COLO668 (cell line): ENCODE measurements at regions not wholly inside any gene's neighbourhood (a gene's known extent, or its start where the extent isn't known, plus 50 kb on each side); places are given as distances from the start of the nearest gene placed in this dataset.

ENCODE experiments used
- DNase-seq: peaks from one replicate; lab custom pipeline; 2025; ENCODE audit not compliant: unreplicated experiment; lab: John Stamatoyannopoulos, UW

DNA sequence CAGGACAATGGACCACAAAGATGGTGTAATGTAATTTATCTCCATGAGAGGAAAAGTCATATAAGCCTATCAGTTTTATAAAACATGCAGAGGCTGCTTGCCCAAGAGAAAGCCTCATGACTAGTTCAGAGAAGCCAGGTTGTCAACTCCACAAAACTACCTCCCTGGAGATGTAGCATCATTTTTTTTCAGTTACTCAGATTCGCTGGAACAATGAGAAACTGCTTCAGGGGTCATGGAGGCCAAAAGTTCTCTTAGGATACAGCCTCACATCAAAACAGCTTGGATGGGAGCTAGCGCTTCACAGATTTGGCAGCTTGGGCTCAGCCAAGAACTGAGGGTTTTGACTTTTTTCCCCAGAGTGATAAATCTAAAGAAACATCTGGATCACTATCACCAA is 263.5 kb downstream of the INSIG2 start:
- DNase-seq: no peak

DNA sequence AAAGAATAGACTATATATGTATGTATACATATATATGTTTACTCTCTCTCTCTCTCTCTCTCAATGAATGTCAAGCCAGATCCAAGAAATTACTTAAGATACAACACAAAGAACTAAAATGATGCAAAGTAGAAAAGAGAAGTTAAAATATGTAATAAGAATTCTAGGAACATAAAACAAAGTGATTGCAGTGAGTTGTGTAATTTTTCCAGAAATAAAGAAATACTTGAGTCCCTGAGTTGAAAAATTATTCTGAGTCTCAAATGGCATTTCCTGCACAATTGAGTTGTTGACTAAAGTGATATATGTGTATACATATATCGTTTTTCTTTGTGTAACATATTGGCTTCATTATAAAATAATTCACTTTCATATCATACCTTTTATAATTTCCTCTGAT is 262.4 kb downstream of the INSIG2 start:
- no peak for DNase-seq

DNA sequence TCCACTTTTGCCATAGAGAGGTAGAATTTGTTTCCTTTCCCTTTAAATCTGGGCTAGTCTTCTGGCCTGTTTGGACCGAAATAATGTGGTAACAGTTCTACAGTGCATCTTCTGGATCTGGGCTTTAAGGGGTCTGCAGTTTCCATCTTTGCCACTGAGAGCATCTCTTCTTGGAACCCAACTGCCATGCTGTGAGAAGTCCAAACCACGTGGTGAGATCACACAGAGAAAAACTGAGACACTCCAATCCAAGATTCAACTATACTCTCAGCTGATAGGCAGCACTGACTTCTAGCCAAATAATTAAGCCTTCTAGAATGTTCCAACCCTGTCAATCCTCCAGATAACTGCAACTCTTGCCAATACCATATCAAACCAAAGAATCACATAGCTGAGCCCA is 261.1 kb downstream of the INSIG2 start:
- no peak for DNase-seq

DNA sequence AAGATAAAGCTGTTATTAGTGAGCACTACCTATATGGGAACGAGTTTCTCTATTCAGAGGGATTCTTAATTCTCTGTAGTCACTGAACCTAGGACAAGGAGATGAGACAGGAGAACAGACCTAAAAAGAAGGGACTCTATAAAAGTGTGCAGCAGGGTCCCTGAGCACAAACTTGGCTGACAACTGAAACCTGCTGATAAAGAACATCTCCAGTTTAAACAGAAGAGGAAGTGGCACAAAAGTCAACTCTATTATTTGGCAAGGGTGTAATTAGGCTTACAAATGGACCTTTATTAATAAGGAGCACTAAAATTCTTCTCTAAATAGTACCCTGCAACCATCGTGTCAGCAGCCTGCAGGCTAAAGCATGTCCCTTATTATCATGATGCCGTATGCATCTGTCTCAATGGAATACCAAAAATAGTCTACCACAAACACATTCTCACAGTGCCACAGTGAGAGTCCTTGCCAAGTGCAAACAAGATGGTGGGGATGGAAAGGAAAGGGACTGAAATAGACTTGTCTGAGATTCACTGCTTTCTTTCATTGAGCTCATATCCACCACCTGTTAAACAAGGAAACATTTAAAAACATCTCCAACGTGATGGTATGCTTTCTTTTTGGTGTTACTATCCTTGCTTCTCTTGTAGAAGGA is 260.2 kb downstream of the INSIG2 start:
- DNase-seq: no peak

DNA sequence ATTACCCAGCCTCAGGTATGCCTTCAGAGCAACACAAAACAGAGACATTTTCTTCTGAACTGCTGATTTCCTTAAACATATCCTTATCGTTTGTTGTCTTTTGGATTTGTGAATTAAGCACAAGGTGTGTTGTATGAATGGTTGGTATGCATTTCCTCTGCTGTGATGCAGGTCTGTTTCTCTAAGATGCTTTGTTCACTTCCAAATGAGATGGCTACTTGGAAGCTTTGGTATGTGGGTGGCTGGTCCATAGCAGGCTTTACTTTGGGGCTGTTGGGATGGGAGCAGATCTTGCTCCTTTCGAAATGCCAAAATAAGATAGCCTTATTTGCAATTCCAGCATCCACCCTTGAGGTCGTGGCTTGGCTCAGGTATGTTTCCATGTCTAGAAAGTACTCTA is 257.2 kb downstream of the INSIG2 start:
- no peak for DNase-seq

- DNase-seq: no peak
These were observed 251.8 kb downstream of the INSIG2 start for GRCh38 chr2:118340103-118340502.

DNA sequence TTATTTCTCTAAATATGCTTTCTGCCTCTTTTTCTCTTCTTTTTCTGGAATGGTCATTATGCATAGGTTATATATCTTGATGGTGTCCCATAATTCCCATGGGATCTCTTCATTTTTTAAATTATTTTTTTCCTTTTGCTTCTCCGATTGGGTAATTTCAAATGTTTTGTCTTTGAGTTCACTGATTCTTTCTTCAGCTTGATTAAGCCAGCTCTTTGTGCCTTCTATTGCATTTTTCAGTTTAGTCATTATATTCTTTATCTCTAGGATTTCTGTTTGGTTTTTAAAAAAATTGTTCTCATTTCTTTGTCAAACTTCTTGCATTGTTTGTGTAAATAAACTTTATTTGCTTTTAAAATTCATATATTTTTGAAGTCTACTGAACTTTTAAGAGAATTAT is 251.1 kb downstream of the INSIG2 start:
- DNase-seq: no peak

- no peak for DNase-seq
These were observed 245.4 kb downstream of the INSIG2 start for GRCh38 chr2:118333664-118334063.

DNA sequence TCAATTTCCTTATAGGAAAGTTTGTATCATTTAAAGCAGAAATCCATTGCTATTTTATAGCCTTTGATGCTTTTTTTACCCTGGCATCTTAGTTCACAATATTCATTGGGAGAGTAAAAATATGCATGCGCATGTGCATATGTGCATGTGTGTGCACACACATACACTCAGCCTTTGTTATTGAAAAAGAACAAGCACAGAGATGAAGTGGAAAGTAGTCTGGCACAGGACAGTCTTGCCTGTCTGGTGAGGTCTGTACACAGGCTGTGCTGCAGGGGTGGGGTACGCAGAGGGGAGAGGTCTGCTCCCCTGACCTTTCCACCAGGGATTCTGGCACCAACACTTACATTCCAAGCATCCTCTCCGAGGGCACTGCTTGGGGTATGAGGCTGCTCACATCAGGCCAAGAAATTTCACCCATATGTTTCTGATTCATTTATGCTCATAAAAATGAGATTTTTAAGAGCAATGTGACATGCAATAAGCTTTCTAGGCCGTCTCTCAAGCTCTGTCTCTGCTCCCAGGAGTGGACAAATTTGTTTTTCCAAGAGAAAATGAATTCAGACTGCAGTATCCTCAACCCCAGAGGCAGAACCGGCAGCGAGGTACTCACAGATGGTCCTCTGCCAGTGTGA is 237.2 kb downstream of the INSIG2 start:
- DNase-seq: no peak

DNA sequence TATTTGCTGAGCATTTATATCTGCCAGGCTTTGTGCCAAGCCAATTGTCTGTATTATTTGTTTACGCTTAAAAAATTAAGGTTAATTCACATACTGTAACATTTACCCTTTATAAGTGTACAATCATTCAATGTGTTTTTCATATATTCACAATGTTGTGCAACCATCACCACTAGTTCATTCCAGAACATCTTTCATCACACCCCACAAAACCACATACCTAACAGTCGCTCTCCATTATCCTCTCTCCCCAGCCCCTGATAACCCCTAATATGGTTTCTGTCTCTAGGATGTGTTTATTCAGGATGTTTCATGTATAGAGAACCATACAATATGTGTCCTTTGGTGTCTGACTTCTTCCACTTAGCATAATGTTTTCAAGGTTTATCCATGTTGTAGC is 234.1 kb downstream of the INSIG2 start:
- no peak for DNase-seq

DNA sequence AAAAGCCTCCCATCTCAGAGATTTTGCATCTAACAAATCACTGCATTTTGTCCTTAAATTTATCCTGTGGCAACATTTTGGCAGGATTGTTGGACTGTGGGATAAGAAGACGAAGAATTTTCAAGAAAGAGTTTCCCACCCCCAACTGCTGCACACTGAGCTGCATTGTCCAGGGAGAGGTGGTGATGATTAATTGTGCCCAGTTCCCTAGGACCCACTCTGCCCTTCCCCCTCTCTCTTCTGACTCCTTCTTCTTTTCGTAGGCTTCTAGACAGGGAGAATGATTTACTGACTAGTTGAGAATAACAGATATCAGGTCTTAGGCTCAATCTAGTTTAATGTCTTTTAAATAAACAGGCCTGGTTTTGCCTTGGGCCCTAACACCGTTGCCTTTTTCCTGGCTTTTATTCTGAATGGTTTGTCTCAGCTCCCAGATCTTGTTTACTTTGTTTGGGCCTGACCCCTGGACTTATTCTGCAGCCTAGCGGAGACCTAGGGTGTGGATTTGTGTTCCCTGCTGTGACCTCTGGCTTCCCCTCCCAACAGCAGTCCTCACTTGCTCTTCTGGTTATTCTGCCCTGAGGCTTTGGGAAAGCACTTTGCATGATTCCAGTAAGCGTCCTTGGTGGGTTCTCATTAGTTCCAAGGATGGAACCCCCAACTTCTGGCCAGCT is 233.3 kb downstream of the INSIG2 start:
- no peak for DNase-seq

GRCh38 chr2:118320658-118321057 is 232.4 kb downstream of the INSIG2 start:
- no peak for DNase-seq

DNA sequence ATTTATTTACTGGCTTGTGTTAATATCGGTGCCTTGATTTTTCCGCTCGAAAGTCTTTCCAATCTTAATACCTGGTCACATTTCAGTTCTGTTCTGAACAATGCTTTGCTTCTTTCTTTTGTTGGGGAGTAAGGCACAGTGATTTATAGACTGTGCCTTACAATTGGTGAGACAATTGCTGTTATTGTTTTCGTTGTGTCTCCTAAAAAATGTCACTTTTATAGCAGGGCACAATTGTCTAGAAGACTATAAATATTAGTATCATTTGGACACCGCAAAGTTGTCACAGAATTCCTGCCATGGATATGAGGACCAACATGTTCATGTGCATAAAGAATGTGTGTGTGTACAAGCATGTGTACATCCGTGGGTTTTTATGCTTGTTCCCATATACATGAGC is 231.9 kb downstream of the INSIG2 start:
- no peak for DNase-seq

DNA sequence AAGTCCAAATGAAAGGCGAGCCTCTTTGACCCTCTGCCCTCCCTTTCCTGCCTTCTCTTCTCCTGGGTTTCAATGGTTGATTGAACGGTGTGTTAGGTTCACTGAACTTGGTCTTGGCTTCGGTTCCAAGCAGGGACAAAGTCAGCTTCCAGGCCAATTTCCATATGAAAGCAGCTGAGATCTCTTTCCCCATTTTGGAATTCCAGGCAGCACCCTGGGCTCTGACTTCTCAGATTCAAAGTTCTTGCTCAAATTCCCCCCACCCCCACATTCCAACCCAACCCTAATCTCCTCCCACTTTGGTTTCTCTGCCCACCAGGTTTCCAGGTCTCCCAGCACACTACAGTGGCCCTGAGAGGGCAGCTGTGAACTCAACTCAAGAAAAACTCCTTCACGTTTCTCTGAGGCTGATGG is 231.0 kb downstream of the INSIG2 start:
- DNase-seq: no peak

DNA sequence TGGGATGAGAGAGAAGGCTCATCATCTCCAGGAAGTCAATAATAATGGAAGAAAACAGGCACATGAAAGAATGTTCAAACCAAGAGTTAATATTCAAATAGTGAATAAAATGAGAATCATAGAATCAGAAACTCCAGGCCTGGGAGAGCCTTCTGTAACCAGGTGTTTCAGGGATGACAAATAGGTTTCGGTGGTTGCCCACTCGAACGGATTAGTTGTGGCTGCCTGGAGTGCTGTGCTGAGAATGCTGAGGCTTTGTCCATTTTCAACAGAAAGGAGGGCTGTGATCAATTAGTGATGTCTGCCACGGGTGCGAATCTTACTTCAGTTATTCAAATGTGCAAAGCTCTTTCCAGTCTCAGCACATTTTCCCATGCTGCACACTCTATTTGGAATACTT is 227.3 kb downstream of the INSIG2 start:
- DNase-seq: no peak

- no peak for DNase-seq
These were observed 224.9 kb downstream of the INSIG2 start for GRCh38 chr2:118312969-118313756.

DNA sequence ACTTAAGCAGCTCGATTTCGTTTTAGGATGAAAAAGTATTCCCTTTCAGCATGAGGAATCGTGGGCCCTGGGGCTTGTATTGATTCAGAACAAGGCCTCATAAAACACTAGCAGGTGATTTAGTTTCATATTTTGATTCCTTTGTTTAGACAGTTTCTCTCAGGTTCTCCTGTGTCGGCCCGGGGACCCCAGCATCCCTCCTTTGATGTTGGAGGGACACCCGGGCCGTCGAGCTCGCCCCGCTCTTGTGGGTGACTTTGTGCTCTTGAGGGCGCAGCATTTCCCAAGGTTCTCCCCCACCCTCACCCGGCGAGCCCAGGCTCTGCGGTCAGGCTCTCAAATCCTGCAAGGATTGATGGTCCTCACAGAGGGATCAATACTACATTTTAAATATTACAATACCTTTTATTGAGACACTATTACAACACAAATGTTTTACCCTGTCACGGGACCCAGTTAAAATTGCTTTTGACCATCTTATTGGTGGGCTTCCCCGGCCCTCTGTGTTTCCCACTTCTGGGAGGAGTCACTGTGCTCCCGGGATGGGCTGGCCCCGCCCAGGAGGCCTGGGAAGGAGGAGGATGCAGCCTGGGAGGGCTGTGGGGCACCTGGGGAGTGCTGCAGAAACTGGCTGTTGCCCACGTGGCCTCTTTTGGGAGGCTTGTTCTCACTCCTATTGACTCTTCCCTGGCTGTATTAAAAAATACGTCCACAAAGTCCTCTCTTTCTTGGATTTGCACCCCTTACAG is 222.6 kb downstream of the INSIG2 start:
- DNase-seq: no peak

DNA sequence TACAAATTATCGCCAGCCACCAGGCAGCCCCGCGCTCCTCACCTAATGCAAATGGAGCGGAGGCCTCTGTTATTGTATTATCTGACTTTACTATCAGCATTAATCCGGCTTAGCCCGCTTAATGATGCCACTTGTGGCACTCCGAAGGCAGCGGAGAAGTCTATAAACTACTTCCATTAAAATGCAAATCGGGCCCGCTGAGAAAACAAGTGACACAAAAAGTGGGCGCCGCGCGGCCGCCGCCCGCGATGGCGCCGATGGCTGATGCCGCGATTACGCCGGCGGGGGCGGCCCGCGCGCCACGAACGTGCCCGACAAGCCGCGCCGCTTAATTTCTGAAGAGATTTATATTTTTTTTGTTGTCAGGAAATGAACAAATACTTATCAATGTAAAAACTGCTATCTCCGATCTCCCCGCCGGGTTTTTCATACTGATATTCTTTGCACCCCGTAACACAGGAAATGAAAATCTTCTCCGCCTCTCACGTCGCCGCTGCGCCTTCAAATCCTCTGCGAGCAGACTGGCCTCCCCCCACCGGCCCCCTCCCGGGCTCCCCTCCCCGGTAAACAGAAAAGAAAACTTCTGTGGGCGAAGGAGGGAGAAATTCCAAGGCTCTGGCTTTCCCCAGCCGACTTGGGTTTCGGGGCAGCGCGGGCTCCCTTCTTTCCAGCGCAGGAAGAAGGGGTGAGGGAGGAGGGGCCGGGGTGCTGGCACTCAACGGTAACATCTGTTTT is 221.8 kb downstream of the INSIG2 start:
- peak; percentile 52 for DNase-seq

GRCh38 chr2:118309257-118309945 is 221.1 kb downstream of the INSIG2 start:
- no peak for DNase-seq

DNA sequence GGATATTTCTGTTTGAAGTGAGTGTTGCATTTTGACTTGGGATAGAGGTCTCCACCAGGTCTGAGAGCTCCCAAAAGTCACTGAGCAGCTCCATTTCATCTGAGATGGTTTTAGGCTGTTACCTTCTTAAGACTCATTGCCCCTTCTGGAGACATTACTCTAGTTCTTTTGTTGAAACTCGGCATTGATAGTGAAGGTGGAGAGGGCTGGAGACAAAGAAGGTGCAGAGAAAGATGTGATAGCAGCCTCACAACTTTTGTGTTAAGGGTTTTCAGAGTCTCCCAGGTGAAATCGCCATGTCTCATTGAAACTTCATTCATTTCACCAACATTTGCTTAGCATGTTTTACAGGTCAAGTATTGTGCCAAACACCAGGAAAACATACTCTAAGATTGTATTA is 219.6 kb downstream of the INSIG2 start:
- no peak for DNase-seq
